Osteoblast (primary cell): ENCODE measurements at regions not wholly inside any gene's neighbourhood (a gene's known extent, or its start where the extent isn't known, plus 50 kb on each side); places are given as distances from the start of the nearest gene placed in this dataset.

Experiments used
- DNase-seq: peaks from one replicate; pipeline ENCODE4 v3.0.0; 2011; ENCODE audit warnings: low spot score, mixed read lengths; ENCODE audit not compliant: insufficient read length; ENCODE audit errors: missing footprints
- H2AFZ ChIP-seq: 2 replicates; pipeline ENCODE4 v1.6.0; 2011; ENCODE audit warnings: mild to moderate bottlenecking, low read length
- H3K27ac ChIP-seq: 2 replicates; pipeline ENCODE4 v1.5.1; 2011; ENCODE audit warnings: mild to moderate bottlenecking, low read depth, low read length, moderate library complexity
- H3K27me3 ChIP-seq: 2 replicates; pipeline ENCODE4 v1.6.0; 2012; ENCODE audit warnings: mild to moderate bottlenecking, control low read depth, inconsistent platforms, low read length, moderate library complexity; ENCODE audit not compliant: insufficient read depth
- H3K36me3 ChIP-seq: 2 replicates; pipeline ENCODE4 v1.5.1; 2011; ENCODE audit warnings: mild to moderate bottlenecking, low read length, control low read depth, moderate library complexity; ENCODE audit not compliant: insufficient read depth
- H3K4me1 ChIP-seq: 2 replicates; pipeline ENCODE4 v1.5.1; 2011; ENCODE audit warnings: mild to moderate bottlenecking, low read length, control low read depth, moderate library complexity; ENCODE audit not compliant: insufficient read depth
- H3K4me2 ChIP-seq: 2 replicates; pipeline ENCODE4 v1.6.0; 2011; ENCODE audit warnings: mild to moderate bottlenecking, low read length; ENCODE audit not compliant: insufficient read depth
- H3K4me3 ChIP-seq: fragments of 200-600 bp; sonication (generic); 3 replicates; pipeline ENCODE4 v1.5.1; 2012; ENCODE audit warnings: mild to moderate bottlenecking, low read length, inconsistent platforms; ENCODE audit not compliant: insufficient read depth
- H3K79me2 ChIP-seq: 2 replicates; pipeline ENCODE4 v1.6.0; 2012; ENCODE audit warnings: mild to moderate bottlenecking, low read length, control low read depth, inconsistent platforms; ENCODE audit not compliant: insufficient read depth
- H3K9me3 ChIP-seq: 2 replicates; pipeline ENCODE4 v1.5.1; 2011; ENCODE audit warnings: low read depth, low read length, control low read depth
- H4K20me1 ChIP-seq: 2 replicates; pipeline ENCODE4 v1.6.0; 2012; ENCODE audit warnings: mild to moderate bottlenecking, low read length, control low read depth; ENCODE audit not compliant: insufficient read depth
- CTCF ChIP-seq: IDR thresholded peaks from 2 replicates; pipeline ENCODE4 v1.5.1; 2011; ENCODE audit warnings: mild to moderate bottlenecking, low read depth, low read length, moderate library complexity; ENCODE audit errors: extremely low read depth

GRCh38 chr4:136898590-136899248 lies 633.6 kb downstream of the PCDH18 start:
- no peaks in the 10 kb centered on the region for H3K36me3 ChIP-seq
- no peak for TF ChIP-seq CTCF

GRCh38 chr4:136893573-136893972 lies 638.7 kb downstream of the PCDH18 start:
- H3K9me3 ChIP-seq: no peaks in the 10 kb centered on the region
- H3K79me2 ChIP-seq: no peaks in the 10 kb centered on the region
- H4K20me1 ChIP-seq: no peaks in the 10 kb centered on the region
- no peak for DNase-seq
- H3K4me2 ChIP-seq: no peak overlapping the region
- H3K4me1 ChIP-seq: no peaks in the 10 kb centered on the region
- no peak overlapping the region for H3K4me3 ChIP-seq
- no peak for TF ChIP-seq CTCF
- no peak overlapping the region for H3K27ac ChIP-seq
- H2AFZ ChIP-seq: no peak overlapping the region
- no peaks in the 10 kb centered on the region for H3K27me3 ChIP-seq
- H3K36me3 ChIP-seq: no peaks in the 10 kb centered on the region

More at GRCh38 chr4:136898590-136899248, 633.6 kb downstream of the PCDH18 start:
- DNase-seq: no peak
- H4K20me1 ChIP-seq: no peaks in the 10 kb centered on the region
- no peaks in the 10 kb centered on the region for H3K79me2 ChIP-seq
- no peaks in the 10 kb centered on the region for H3K27me3 ChIP-seq
- no peak overlapping the region for H3K4me2 ChIP-seq
- no peak overlapping the region for H3K27ac ChIP-seq
- H3K4me1 ChIP-seq: no peaks in the 10 kb centered on the region
- no peaks in the 10 kb centered on the region for H3K9me3 ChIP-seq
- H3K4me3 ChIP-seq: no peak overlapping the region
- no peak overlapping the region for H2AFZ ChIP-seq

- Histone ChIP-seq H3K36me3 (no peaks in the 10 kb centered on the region), H3K4me3 (no peak overlapping the region), H4K20me1 (no peaks in the 10 kb centered on the region), H3K4me1 (no peaks in the 10 kb centered on the region), H3K27ac (no peak overlapping the region), H3K4me2 (no peak overlapping the region), H3K79me2 (no peaks in the 10 kb centered on the region), H2AFZ (no peak overlapping the region), H3K9me3 (no peaks in the 10 kb centered on the region), H3K27me3 (no peaks in the 10 kb centered on the region)
- DNase-seq: no peak
- TF ChIP-seq CTCF: no peak
Observed at GRCh38 chr4:136881666-136882065, 650.6 kb downstream of the PCDH18 start.

- no peaks in the 10 kb centered on the region for H4K20me1 ChIP-seq
- H3K9me3 ChIP-seq: no peaks in the 10 kb centered on the region
- DNase-seq: no peak
- no peak overlapping the region for H2AFZ ChIP-seq
- no peaks in the 10 kb centered on the region for H3K79me2 ChIP-seq
- H3K4me3 ChIP-seq: no peak overlapping the region
- no peaks in the 10 kb centered on the region for H3K36me3 ChIP-seq
- H3K27me3 ChIP-seq: no peaks in the 10 kb centered on the region
- no peak overlapping the region for H3K4me2 ChIP-seq
- no peak for TF ChIP-seq CTCF
- H3K4me1 ChIP-seq: no peaks in the 10 kb centered on the region
- no peak overlapping the region for H3K27ac ChIP-seq
Observed at GRCh38 chr4:136873555-136873954, 658.7 kb downstream of the PCDH18 start.
